ENCODE measurements at regions not wholly inside any gene's neighbourhood (a gene's known extent, or its start where the extent isn't known, plus 50 kb on each side); places are given as distances from the start of the nearest gene placed in this dataset.

GRCh38 chr13:60869225-60869624, 472.2 kb downstream of the TDRD3 start:
- no peak for DNase-seq (ENCODE audit: low spot score, unreplicated experiment)
- TF ChIP-seq CTCF (IDR thresholded peaks at IDR 0.05; ENCODE audit: unreplicated experiment), result no peak
- Mint-ChIP-seq H3K27ac (no peak overlapping the region), H3K9me3 (ENCODE audit: low read depth) (peaks cover 29% of the 10 kb centered on the region), H3K4me3 (ENCODE audit: low read depth) (no peak overlapping the region), H3K36me3 (ENCODE audit: insufficient read depth) (peaks cover 2% of the 10 kb centered on the region), H3K27me3 (no peaks in the 10 kb centered on the region), H3K4me1 (ENCODE audit: low read depth) (no peaks in the 10 kb centered on the region)

GRCh38 chr13:60862036-60862435, 465.0 kb downstream of the TDRD3 start:
- TF ChIP-seq CTCF (IDR thresholded peaks at IDR 0.05; ENCODE audit: unreplicated experiment), result no peak
- H3K4me3 Mint-ChIP-seq (ENCODE audit: low read depth), result no peak overlapping the region
- DNase-seq (ENCODE audit: low spot score, unreplicated experiment), result no peak
- H3K27ac Mint-ChIP-seq, result no peak overlapping the region
- H3K36me3 Mint-ChIP-seq (ENCODE audit: insufficient read depth), result peaks cover 2% of the 10 kb centered on the region
- no peaks in the 10 kb centered on the region for H3K4me1 Mint-ChIP-seq (ENCODE audit: low read depth)
- peaks cover 21% of the 10 kb centered on the region for H3K9me3 Mint-ChIP-seq (ENCODE audit: low read depth)
- H3K27me3 Mint-ChIP-seq, result no peaks in the 10 kb centered on the region

- no peaks in the 10 kb centered on the region for H3K36me3 Mint-ChIP-seq (ENCODE audit: insufficient read depth)
- H3K27me3 Mint-ChIP-seq, result no peaks in the 10 kb centered on the region
- TF ChIP-seq CTCF (IDR thresholded peaks at IDR 0.05; ENCODE audit: unreplicated experiment), result no peak
- no peak overlapping the region for H3K4me3 Mint-ChIP-seq (ENCODE audit: low read depth)
- no peak for DNase-seq (ENCODE audit: low spot score, unreplicated experiment)
- peaks cover 6% of the 10 kb centered on the region for H3K9me3 Mint-ChIP-seq (ENCODE audit: low read depth)
- H3K27ac Mint-ChIP-seq, result no peak overlapping the region
- no peaks in the 10 kb centered on the region for H3K4me1 Mint-ChIP-seq (ENCODE audit: low read depth)
These were observed 460.7 kb downstream of the TDRD3 start for GRCh38 chr13:60857698-60858097.

GRCh38 chr13:60852886-60853285, 455.9 kb downstream of the TDRD3 start:
- Mint-ChIP-seq H3K36me3 (ENCODE audit: insufficient read depth) (no peaks in the 10 kb centered on the region), H3K4me1 (ENCODE audit: low read depth) (no peaks in the 10 kb centered on the region), H3K9me3 (ENCODE audit: low read depth) (peaks cover 13% of the 10 kb centered on the region), H3K4me3 (ENCODE audit: low read depth) (no peak overlapping the region), H3K27ac (no peak overlapping the region), H3K27me3 (no peaks in the 10 kb centered on the region)
- no peak for DNase-seq (ENCODE audit: low spot score, unreplicated experiment)
- no peak for TF ChIP-seq CTCF (IDR thresholded peaks at IDR 0.05; ENCODE audit: unreplicated experiment)

GRCh38 chr13:60851378-60851777, 454.4 kb downstream of the TDRD3 start:
- Mint-ChIP-seq H3K27me3 (no peaks in the 10 kb centered on the region), H3K4me3 (ENCODE audit: low read depth) (no peak overlapping the region), H3K27ac (no peak overlapping the region), H3K36me3 (ENCODE audit: insufficient read depth) (no peaks in the 10 kb centered on the region), H3K4me1 (ENCODE audit: low read depth) (no peaks in the 10 kb centered on the region), H3K9me3 (ENCODE audit: low read depth) (peaks cover 13% of the 10 kb centered on the region)
- no peak for TF ChIP-seq CTCF (IDR thresholded peaks at IDR 0.05; ENCODE audit: unreplicated experiment)
- DNase-seq (ENCODE audit: low spot score, unreplicated experiment), result no peak

All from progenitor cell of endocrine pancreas (in vitro differentiated cells).